Dedifferentiated amniotic fluid mesenchymal stem cell (primary cell): ENCODE measurements at regions not wholly inside any gene's neighbourhood (a gene's known extent, or its start where the extent isn't known, plus 50 kb on each side); places are given as distances from the start of the nearest gene placed in this dataset.
A peak's percentile ranks its signal among the peaks of the same experiment; 100 is the strongest.

ENCODE experiments used
- DNase-seq: peaks from one replicate; pipeline ENCODE4 v3.0.0-alpha.2; 2016; ENCODE audit errors: extremely low spot score

- peak; percentile 59 for DNase-seq
Measured at GRCh38 chr20:58019027-58019849, 209.2 kb downstream of the ANKRD60 start.

- no peak for DNase-seq
Measured at GRCh38 chr20:58018590-58018989, 209.9 kb downstream of the ANKRD60 start.

- no peak for DNase-seq
Measured at GRCh38 chr20:58017970-58018530, 210.4 kb downstream of the ANKRD60 start.

- DNase-seq, result peak; percentile 78
Measured at GRCh38 chr20:58017231-58017969, 211.1 kb downstream of the ANKRD60 start.

GRCh38 chr20:58016779-58017178 is 211.7 kb downstream of the ANKRD60 start:
- DNase-seq, result no peak

- no peak for DNase-seq
Measured at GRCh38 chr20:58014628-58015315, 213.7 kb downstream of the ANKRD60 start.

GRCh38 chr20:58012731-58013510 is 215.5 kb downstream of the ANKRD60 start:
- DNase-seq, result no peak

GRCh38 chr20:58011947-58012610 is 216.4 kb downstream of the ANKRD60 start:
- DNase-seq, result no peak

GRCh38 chr20:58011106-58011946 is 217.1 kb downstream of the ANKRD60 start:
- no peak for DNase-seq

- DNase-seq, result no peak
Measured at GRCh38 chr20:58010666-58011065, 217.8 kb downstream of the ANKRD60 start.

GRCh38 chr20:58010186-58010585 is 218.3 kb downstream of the ANKRD60 start:
- no peak for DNase-seq

- no peak for DNase-seq
Measured at GRCh38 chr20:58008866-58009265, 219.6 kb downstream of the ANKRD60 start.

- DNase-seq, result no peak
Measured at GRCh38 chr20:58008413-58008812, 220.0 kb downstream of the ANKRD60 start.

GRCh38 chr20:58007947-58008346 is 220.5 kb downstream of the ANKRD60 start:
- DNase-seq, result no peak

- no peak for DNase-seq
Measured at GRCh38 chr20:58006346-58007316, 221.8 kb downstream of the ANKRD60 start.

GRCh38 chr20:58005581-58006345 is 222.7 kb downstream of the ANKRD60 start:
- DNase-seq, result no peak

GRCh38 chr20:58004900-58005299 is 223.6 kb downstream of the ANKRD60 start:
- no peak for DNase-seq

GRCh38 chr20:58004146-58004545 is 224.3 kb downstream of the ANKRD60 start:
- no peak for DNase-seq
